ENCODE measurements at regions not wholly inside any gene's neighbourhood (a gene's known extent, or its start where the extent isn't known, plus 50 kb on each side); places are given as distances from the start of the nearest gene placed in this dataset.

DNA sequence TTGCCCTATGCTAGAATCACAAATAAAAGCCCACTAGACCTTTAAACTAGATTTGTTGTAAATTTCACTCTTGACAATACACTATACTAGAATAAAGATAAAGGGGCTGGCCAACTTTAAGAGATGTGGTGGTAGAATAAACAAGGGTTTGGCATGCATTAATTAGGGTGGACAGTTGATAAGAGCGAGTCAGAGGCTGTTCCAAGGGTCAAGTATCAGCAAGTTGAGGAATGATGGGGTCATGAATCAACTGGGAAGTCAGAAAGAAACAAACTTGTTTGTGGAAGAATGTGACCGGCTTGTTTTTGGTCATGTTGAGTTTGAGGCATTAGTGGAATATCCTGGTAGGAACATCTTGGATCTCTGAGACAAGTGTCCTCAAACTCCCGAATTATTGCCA lies 398.3 kb upstream of the TNP1 start (continued):
- TF ChIP-seq NONO (IDR thresholded peaks at IDR 0.05): no peak
- TF ChIP-seq NONO (CRISPR knock-in tag; conservative IDR thresholded peaks at IDR 0.05): no peak
- TF ChIP-seq PCBP1 (IDR thresholded peaks at IDR 0.05; ENCODE audit: borderline replicate concordance, low read depth, low read length): no peak
- no peak for TF ChIP-seq PTBP1 (IDR thresholded peaks at IDR 0.05; ENCODE audit: low read depth, low read length, poor library complexity, severe bottlenecking)
- TF ChIP-seq HHEX (CRISPR knock-in tag; IDR thresholded peaks at IDR 0.05): no peak

DNA sequence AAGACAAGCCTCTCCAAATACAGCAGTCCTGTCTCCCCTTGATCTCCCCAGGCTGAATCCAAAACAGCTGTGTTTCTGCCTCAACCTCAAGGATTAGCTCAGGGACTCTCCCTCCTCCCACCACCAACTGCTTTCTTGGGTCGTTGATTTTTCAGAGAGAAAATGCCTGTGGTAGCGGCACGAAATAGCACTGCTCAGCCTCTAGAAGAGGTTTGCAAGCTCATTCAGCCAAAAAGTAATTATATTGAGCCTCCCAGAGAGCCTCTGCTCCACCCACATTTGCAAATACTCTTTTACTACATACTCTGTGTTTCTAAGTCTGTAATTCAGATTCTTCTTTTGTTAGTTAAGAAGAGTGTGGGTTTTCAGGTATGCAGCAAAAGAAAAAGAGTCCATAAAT lies 396.4 kb upstream of the TNP1 start:
- no peaks in the 10 kb centered on the region for H3K9me3 ChIP-seq (ENCODE audit: low read length)
- no peak for FAIRE-seq
- H3K27me3 ChIP-seq (ENCODE audit: control insufficient read depth in 1 of 2, insufficient read depth in 2 of 2, low read length in 2 of 2): no peaks in the 10 kb centered on the region; a peak in 1 of 5 replicates
- no peaks in the 10 kb centered on the region for H3K4me1 ChIP-seq (ENCODE audit: insufficient read depth, low read length)
- ChIA-PET CTCF (ENCODE audit: low intra/inter-chr PET ratio, low total read pairs) (no interaction called here), POLR2A (no interaction called here)
- no TSS peak for BruUV-seq (replicated peaks)
- no peaks in the 10 kb centered on the region for H4K20me1 ChIP-seq (ENCODE audit: insufficient read depth, low read length)
- H3K27ac ChIP-seq (ENCODE audit: extremely low read length, insufficient read depth, low read length): no peak overlapping the region
- H3K79me2 ChIP-seq (ENCODE audit: insufficient read depth, low read length): no peaks in the 10 kb centered on the region
- H3K36me3 ChIP-seq (replicated peaks in 1 of 2; ENCODE audit: control insufficient read depth in 1 of 2, insufficient read depth in 2 of 2, low read length in 2 of 2): no peaks in the 10 kb centered on the region
- no peak overlapping the region for H2AFZ ChIP-seq (ENCODE audit: low read length)
- no peak overlapping the region for H3K9ac ChIP-seq (ENCODE audit: insufficient read depth, low read depth, low read length)
- ATAC-seq: no peak
- intact Hi-C loops (cut with micrococcal nuclease; ENCODE audit: unreplicated experiment) (no loop called here), in situ Hi-C loops (cut with HindIII; ENCODE audit: extremely low pct_ligation_motif_present, low pct_unique_long_range_greater_than_20kb) (no loop called here)
- 4% methylated on average over 3 of the region's 3 CpGs for WGBS (ENCODE audit: low lambda C conversion rate)
- DNase-seq (ENCODE audit: low spot score): no peak
- H3K4me2 ChIP-seq (ENCODE audit: low read depth, low read length): no peak overlapping the region
- no peak for TF ChIP-seq KLF9 (CRISPR knock-in tag; IDR thresholded peaks at IDR 0.05; ENCODE audit: low read depth)
- no peak overlapping the region for H3K4me3 ChIP-seq (replicated peaks in 1 of 3; ENCODE audit: insufficient read depth in 1 of 3, low read depth in 2 of 3, low read length in 3 of 3)

DNA sequence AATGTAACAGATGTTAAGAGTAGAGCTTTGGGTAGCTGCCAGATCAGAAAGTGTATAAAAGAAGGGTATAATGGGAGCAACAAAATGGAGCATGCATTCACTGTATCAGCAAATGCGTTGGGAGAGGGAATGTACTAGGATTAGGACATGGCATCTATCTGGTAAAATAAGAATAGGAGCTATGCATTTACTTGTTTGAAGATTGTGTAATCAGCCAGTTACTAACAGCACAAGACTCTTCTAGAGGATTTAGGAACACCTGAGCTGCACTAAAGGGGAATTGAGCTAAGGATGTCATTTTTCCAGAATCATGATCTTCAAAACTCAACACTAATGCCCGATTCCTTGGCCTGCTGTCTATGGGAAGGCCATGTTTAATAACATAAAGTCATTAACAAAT lies 394.2 kb upstream of the TNP1 start:
- TF ChIP-seq SIX4 (CRISPR knock-in tag; IDR thresholded peaks at IDR 0.05) (no peak), CEBPB (IDR thresholded peaks at IDR 0.05; ENCODE audit: borderline replicate concordance, low read depth, low read length) (peak; percentile 40; the same call in 1 of the 2 replicates), MLLT10 (CRISPR knock-in tag; IDR thresholded peaks at IDR 0.05) (no peak), MIXL1 (CRISPR knock-in tag; IDR thresholded peaks at IDR 0.05) (no peak)
- Histone ChIP-seq H2AFZ (ENCODE audit: low read length) (no peak overlapping the region), H3K4me3 (replicated peaks in 1 of 3; ENCODE audit: insufficient read depth in 1 of 3, low read depth in 2 of 3, low read length in 3 of 3) (no peak overlapping the region), H3K4me1 (ENCODE audit: insufficient read depth, low read length) (no peaks in the 10 kb centered on the region), H3K4me2 (ENCODE audit: low read depth, low read length) (no peak overlapping the region), H3K9me3 (ENCODE audit: low read length) (no peaks in the 10 kb centered on the region), H3K36me3 (replicated peaks in 1 of 2; ENCODE audit: control insufficient read depth in 1 of 2, insufficient read depth in 2 of 2, low read length in 2 of 2) (no peaks in the 10 kb centered on the region), H4K20me1 (ENCODE audit: insufficient read depth, low read length) (no peaks in the 10 kb centered on the region), H3K27ac (ENCODE audit: extremely low read length, insufficient read depth, low read length) (no peak overlapping the region), H3K27me3 (ENCODE audit: control insufficient read depth in 1 of 2, insufficient read depth in 2 of 2, low read length in 2 of 2) (no peaks in the 10 kb centered on the region; a peak in 1 of 5 replicates), H3K9ac (ENCODE audit: insufficient read depth, low read depth, low read length) (no peak overlapping the region), H3K79me2 (ENCODE audit: insufficient read depth, low read length) (no peaks in the 10 kb centered on the region)
- CTCF ChIA-PET (ENCODE audit: low intra/inter-chr PET ratio, low total read pairs): no interaction called here
- POLR2A ChIA-PET: no interaction called here
- no peak for FAIRE-seq
- intact Hi-C loops (cut with micrococcal nuclease; ENCODE audit: unreplicated experiment) (no loop called here), in situ Hi-C loops (cut with HindIII; ENCODE audit: extremely low pct_ligation_motif_present, low pct_unique_long_range_greater_than_20kb) (no loop called here)
- ATAC-seq: no peak
- DNase-seq (ENCODE audit: low spot score): no peak
- BruUV-seq (replicated peaks): no TSS peak
- WGBS (ENCODE audit: low lambda C conversion rate): 2% methylated on average over 2 of the region's 2 CpGs
